ENCODE measurements at regions not wholly inside any gene's neighbourhood (a gene's known extent, or its start where the extent isn't known, plus 50 kb on each side); places are given as distances from the start of the nearest gene placed in this dataset.

DNA sequence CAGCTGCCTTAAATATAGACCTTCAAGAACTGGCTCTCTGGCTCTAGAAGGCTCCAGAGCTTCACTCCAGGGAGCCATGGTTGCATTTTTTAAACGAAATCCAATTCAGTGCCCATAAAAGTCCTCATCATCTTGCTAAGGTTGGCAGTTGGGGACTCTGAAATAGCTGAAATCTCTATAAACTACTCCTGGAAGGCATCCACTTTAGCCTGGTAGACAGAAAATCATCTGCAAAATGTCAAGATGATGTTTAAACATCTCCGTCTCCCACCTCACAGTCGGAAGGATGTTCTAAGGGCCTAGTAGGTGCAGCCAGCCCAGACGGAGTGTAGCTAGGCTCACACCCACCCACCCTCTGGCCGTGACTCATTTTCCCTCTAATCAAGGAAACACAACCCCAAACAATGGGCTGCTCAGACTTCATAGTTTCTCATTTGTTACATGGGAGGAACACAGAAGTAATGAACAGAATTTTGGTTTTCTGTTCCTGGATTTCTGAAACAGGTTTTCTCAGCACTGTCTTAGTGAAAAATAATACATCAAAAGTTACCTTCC is 235.4 kb upstream of the KAZN start:
- TF ChIP-seq, protein P1, sequence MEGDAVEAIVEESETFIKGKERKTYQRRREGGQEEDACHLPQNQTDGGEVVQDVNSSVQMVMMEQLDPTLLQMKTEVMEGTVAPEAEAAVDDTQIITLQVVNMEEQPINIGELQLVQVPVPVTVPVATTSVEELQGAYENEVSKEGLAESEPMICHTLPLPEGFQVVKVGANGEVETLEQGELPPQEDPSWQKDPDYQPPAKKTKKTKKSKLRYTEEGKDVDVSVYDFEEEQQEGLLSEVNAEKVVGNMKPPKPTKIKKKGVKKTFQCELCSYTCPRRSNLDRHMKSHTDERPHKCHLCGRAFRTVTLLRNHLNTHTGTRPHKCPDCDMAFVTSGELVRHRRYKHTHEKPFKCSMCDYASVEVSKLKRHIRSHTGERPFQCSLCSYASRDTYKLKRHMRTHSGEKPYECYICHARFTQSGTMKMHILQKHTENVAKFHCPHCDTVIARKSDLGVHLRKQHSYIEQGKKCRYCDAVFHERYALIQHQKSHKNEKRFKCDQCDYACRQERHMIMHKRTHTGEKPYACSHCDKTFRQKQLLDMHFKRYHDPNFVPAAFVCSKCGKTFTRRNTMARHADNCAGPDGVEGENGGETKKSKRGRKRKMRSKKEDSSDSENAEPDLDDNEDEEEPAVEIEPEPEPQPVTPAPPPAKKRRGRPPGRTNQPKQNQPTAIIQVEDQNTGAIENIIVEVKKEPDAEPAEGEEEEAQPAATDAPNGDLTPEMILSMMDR (IDR thresholded peaks at IDR 0.05) = no peak
- TF ChIP-seq EZH2 (IDR thresholded peaks at IDR 0.05; ENCODE audit: borderline replicate concordance, insufficient read depth, low read depth, low read length, poor library complexity, severe bottlenecking) = no peak

Data from B cell (primary cell).